K562 (cell line): ENCODE measurements at regions not wholly inside any gene's neighbourhood (a gene's known extent, or its start where the extent isn't known, plus 50 kb on each side); places are given as distances from the start of the nearest gene placed in this dataset.

Experiments
- ATAC-seq: fragments of 200-7000 bp; cut with Tn5 transposase; 3 replicates; pipeline ENCODE4 v1.9.1; 2020; ENCODE audit warnings: moderate library complexity
- BruUV-seq: library from RNA; stranded (reverse); fragments of 400-500 nt; replicated peaks from 2 replicates; lab custom pipeline; 2021; lab: Mats Ljungman, UMichigan
- CTCF ChIA-PET: fragments of 300-600 bp; formaldehyde crosslinking; extraction: SDS; loops from one replicate; lab custom pipeline; 2021; ENCODE audit warnings: low intra/inter-chr PET ratio; lab: Yijun Ruan, JAX
- POLR2A ChIA-PET: fragments of 300-600, 350-650 bp; sonication (Branson Sonifier 250); formaldehyde crosslinking; extraction: SDS; loops from one replicate; lab custom pipeline; 2021; ENCODE audit warnings: antibody characterized with exemption, inconsistent platforms; lab: Yijun Ruan, JAX
- DNase-seq, 4 experiments: peaks; one replicate each; pipeline versions ENCODE4 v3.0.0 to v3.0.0-alpha.2; 2011 to 2018; ENCODE audit warnings: low spot score in 3 of 4, mixed read lengths in 3 of 4; ENCODE audit errors: extremely low read depth in 1 of 4
- FAIRE-seq: peaks from 2 replicates; lab custom pipeline; 2011; peaks lifted over from hg19 to GRCh38; lab: Jason Lieb, UNC
- H2AFZ ChIP-seq: 2 replicates; pipeline ENCODE4 v1.6.0; 2011; ENCODE audit warnings: low read depth, low read length, control low read depth, inconsistent platforms
- H3K27ac ChIP-seq: fragments of 200-600 bp; 3 replicates; pipeline ENCODE4 v1.8.0; 2011; ENCODE audit warnings: low read depth, mild to moderate bottlenecking, control low read depth, inconsistent platforms, low read length, moderate library complexity, mixed read lengths; ENCODE audit errors: extremely low read depth
- H3K27me3 ChIP-seq, 2 experiments: fragments of 300-600 bp in 1 of 2; 2 replicates in 1 of 2; 3 replicates in 1 of 2; pipeline versions ENCODE4 v1.6.0 to v1.8.0; 2011; ENCODE audit warnings: inconsistent platforms in 2 of 2, low read length in 2 of 2, mild to moderate bottlenecking in 1 of 2, mixed read lengths in 1 of 2, moderate library complexity in 1 of 2; ENCODE audit not compliant: control insufficient read depth in 2 of 2, insufficient read depth in 2 of 2
- H3K36me3 ChIP-seq: fragments of 300-600 bp; 3 replicates; pipeline ENCODE4 v1.8.0; 2011; ENCODE audit warnings: mild to moderate bottlenecking, low read length, inconsistent platforms; ENCODE audit not compliant: control insufficient read depth, insufficient read depth
- H3K4me1 ChIP-seq, 2 experiments: fragments of 200-600 bp in 1 of 2; replicated peaks in 1 of 2; 2 replicates in 1 of 2; 3 replicates in 1 of 2; pipeline versions ENCODE4 v1.5.1 to v1.8.0; 2011; ENCODE audit warnings: inconsistent platforms in 2 of 2, low read length in 2 of 2, mild to moderate bottlenecking in 1 of 2, mixed read lengths in 1 of 2, moderate library complexity in 1 of 2; ENCODE audit not compliant: control insufficient read depth in 2 of 2, insufficient read depth in 2 of 2
- H3K4me2 ChIP-seq: 2 replicates; pipeline ENCODE4 v1.6.1; 2011; ENCODE audit warnings: low read length, control low read depth, inconsistent platforms, mixed read lengths; ENCODE audit not compliant: insufficient read depth
- H3K4me3 ChIP-seq: fragments of 200-600 bp; sonication (generic), shearing (Covaris generic); 2 replicates; pipeline ENCODE4 v1.5.1; 2016; ENCODE audit warnings: control low read depth, inconsistent platforms
- H3K79me2 ChIP-seq: fragments of 200-600 bp; 3 replicates; pipeline ENCODE4 v1.8.0; 2011; ENCODE audit warnings: low read length, inconsistent platforms; ENCODE audit not compliant: control insufficient read depth, insufficient read depth
- H3K9ac ChIP-seq, 2 experiments: 2 replicates each; pipeline versions ENCODE4 v1.6.0 to v1.6.1; 2011; ENCODE audit warnings: low read depth in 2 of 2, low read length in 2 of 2, control low read depth in 1 of 2, inconsistent platforms in 1 of 2, mild to moderate bottlenecking in 1 of 2, mixed read lengths in 1 of 2; ENCODE audit not compliant: insufficient read depth in 1 of 2
- H3K9me1 ChIP-seq: one replicate; pipeline ENCODE4 v1.6.0; 2011; ENCODE audit warnings: inconsistent platforms, mild to moderate bottlenecking, low read length, moderate library complexity; ENCODE audit not compliant: control insufficient read depth, insufficient read depth
- H3K9me3 ChIP-seq: replicated peaks from 2 replicates; pipeline ENCODE4 v1.5.1; 2011; ENCODE audit warnings: low read depth, low read length, inconsistent platforms; ENCODE audit not compliant: control insufficient read depth, insufficient read depth
- H4K20me1 ChIP-seq: replicated peaks from 2 replicates; pipeline ENCODE4 v1.6.1; 2011; ENCODE audit warnings: low read length, inconsistent platforms, mixed read lengths; ENCODE audit not compliant: control insufficient read depth, insufficient read depth
- RBM17 ChIP-seq: fragments of 200-400 bp; formaldehyde crosslinking; IDR thresholded peaks from 2 replicates; pipeline ENCODE4 v1.6.1; 2017; ENCODE audit warnings: low read depth, mild to moderate bottlenecking, low read length, borderline replicate concordance
- SUPT5H ChIP-seq: fragments of 450-650 bp; IDR thresholded peaks from 2 replicates; pipeline ENCODE4 v1.6.1; 2016
- THAP12 ChIP-seq: fragments of 250-450 bp; sonication (Bioruptor Pico); IDR thresholded peaks from 2 replicates; pipeline ENCODE4 v1.9.0; 2021; ENCODE audit warnings: mild to moderate bottlenecking, inconsistent platforms
- WGBS: fragments of 100-300 bp; shearing (Covaris generic); methylation state at CpG from one replicate; pipeline ENCODE4 v1.1.6; 2016; ENCODE audit warnings: low coverage, mixed read lengths; ENCODE audit not compliant: insufficient coverage; ENCODE audit errors: missing lambda C conversion rate; 5-methylcytosine and 5-hydroxymethylcytosine counted together
- in situ Hi-C: fragments of 300-500 bp; cut with MboI; formaldehyde crosslinking; loops from 4 replicates; pipeline ENCODE4 v1.15.0; 2018; ENCODE audit warnings: inconsistent platforms, mixed read lengths
- intact Hi-C: fragments of 100-400 bp; cut with micrococcal nuclease; formaldehyde crosslinking; loops from 2 replicates; pipeline ENCODE4 v1.14.2; 2022
- TF ChIP-seq, protein P1 (sequence below), 2 experiments: IDR thresholded peaks; 2 replicates each; pipeline ENCODE4 v1.6.1; 2011; ENCODE audit warnings: borderline replicate concordance in 1 of 2, control low read depth in 1 of 2, low read depth in 1 of 2, low read length in 1 of 2, mild to moderate bottlenecking in 1 of 2, mixed read lengths in 1 of 2, moderate library complexity in 1 of 2; ENCODE audit not compliant: insufficient read depth in 1 of 2, insufficient read length in 1 of 2, poor library complexity in 1 of 2, severe bottlenecking in 1 of 2; ENCODE audit errors: extremely low read depth in 1 of 2
- TF ChIP-seq, protein P2 (sequence below): fragments of 450-650 bp; conservative IDR thresholded peaks from 2 replicates; pipeline ENCODE4 v1.6.1; 2016; ENCODE audit warnings: missing genetic modification characterization, low read depth, mild to moderate bottlenecking, missing compliant biosample characterization, moderate library complexity

- DNase-seq = no peak
- ChIA-PET POLR2A (no interaction called here), CTCF (no interaction called here)
- H3K9me3 ChIP-seq = no peaks in the 10 kb centered on the region
- in situ Hi-C loops = no loop called here
- BruUV-seq = no TSS peak
- no peaks in the 10 kb centered on the region for H4K20me1 ChIP-seq
- no peaks in the 10 kb centered on the region for H3K4me1 ChIP-seq
- no peak overlapping the region for H3K9ac ChIP-seq
- TF ChIP-seq SUPT5H = no peak
- no peak for TF ChIP-seq RBM17
- TF ChIP-seq, all 486 proteins: peak for 0
- Histone ChIP-seq H3K4me3 (no peak overlapping the region), H3K9me1 (no peaks in the 10 kb centered on the region), H3K36me3 (no peaks in the 10 kb centered on the region), H3K4me2 (no peak overlapping the region), H2AFZ (no peak overlapping the region), H3K79me2 (no peaks in the 10 kb centered on the region), H3K27ac (no peak overlapping the region), H3K27me3 (no peaks in the 10 kb centered on the region)
- ATAC-seq (no peak), FAIRE-seq (no peak)
- 0% methylated on average over 1 of the region's 1 CpG for WGBS
- intact Hi-C loops = no loop called here
These were observed 208.9 kb upstream of the CNTNAP5 start for GRCh38 chr2:123816203-123816602.

DNA sequence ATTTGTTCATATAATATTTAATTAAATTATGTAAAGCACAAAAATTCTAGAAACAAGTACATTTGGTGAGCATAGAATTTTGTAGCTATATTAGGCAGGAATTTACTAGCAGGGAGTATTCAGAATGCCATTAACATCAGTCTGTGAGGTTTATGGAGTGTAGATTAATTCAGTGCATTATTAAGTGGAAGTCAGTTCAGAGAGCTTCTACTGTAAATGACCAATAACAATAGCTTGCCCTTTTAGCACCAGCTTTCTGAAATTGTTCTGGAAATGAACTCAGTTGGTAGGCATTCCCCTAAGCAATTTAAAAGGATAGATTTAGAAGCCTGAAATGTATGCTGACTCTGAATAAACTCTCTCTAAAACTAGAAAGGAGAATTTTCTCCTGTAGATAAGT, 208.2 kb upstream of the CNTNAP5 start:
- ChIA-PET POLR2A (no interaction called here), CTCF (no interaction called here)
- Histone ChIP-seq H3K27ac (no peak overlapping the region), H3K9ac (no peak overlapping the region), H3K9me1 (no peaks in the 10 kb centered on the region), H4K20me1 (no peaks in the 10 kb centered on the region), H3K4me2 (no peak overlapping the region), H3K27me3 (no peaks in the 10 kb centered on the region), H3K9me3 (no peaks in the 10 kb centered on the region), H3K4me1 (no peaks in the 10 kb centered on the region), H2AFZ (no peak overlapping the region), H3K79me2 (no peaks in the 10 kb centered on the region), H3K36me3 (no peaks in the 10 kb centered on the region), H3K4me3 (no peak overlapping the region)
- ATAC-seq = no peak
- no TSS peak for BruUV-seq
- TF ChIP-seq, protein P1, sequence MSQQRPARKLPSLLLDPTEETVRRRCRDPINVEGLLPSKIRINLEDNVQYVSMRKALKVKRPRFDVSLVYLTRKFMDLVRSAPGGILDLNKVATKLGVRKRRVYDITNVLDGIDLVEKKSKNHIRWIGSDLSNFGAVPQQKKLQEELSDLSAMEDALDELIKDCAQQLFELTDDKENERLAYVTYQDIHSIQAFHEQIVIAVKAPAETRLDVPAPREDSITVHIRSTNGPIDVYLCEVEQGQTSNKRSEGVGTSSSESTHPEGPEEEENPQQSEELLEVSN (IDR thresholded peaks at IDR 0.05; ENCODE audit: borderline replicate concordance in 1 of 2, extremely low read depth in 1 of 2, insufficient read depth in 1 of 2, insufficient read length in 1 of 2, low read depth in 1 of 2, low read length in 1 of 2, poor library complexity in 1 of 2, severe bottlenecking in 1 of 2) = no peak
- no peak for TF ChIP-seq THAP12
- TF ChIP-seq, protein P2, sequence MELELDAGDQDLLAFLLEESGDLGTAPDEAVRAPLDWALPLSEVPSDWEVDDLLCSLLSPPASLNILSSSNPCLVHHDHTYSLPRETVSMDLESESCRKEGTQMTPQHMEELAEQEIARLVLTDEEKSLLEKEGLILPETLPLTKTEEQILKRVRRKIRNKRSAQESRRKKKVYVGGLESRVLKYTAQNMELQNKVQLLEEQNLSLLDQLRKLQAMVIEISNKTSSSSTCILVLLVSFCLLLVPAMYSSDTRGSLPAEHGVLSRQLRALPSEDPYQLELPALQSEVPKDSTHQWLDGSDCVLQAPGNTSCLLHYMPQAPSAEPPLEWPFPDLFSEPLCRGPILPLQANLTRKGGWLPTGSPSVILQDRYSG = no peak
- TF ChIP-seq, all 486 proteins: peak for 0
- intact Hi-C loops (no loop called here), in situ Hi-C loops (no loop called here)
- DNase-seq = no peak
- no peak for FAIRE-seq
